Right kidney (tissue), 1 donor: ENCODE measurements at regions not wholly inside any gene's neighbourhood (a gene's known extent, or its start where the extent isn't known, plus 50 kb on each side); places are given as distances from the start of the nearest gene placed in this dataset.
A peak's percentile ranks its signal among the peaks of the same experiment; 100 is the strongest.

ENCODE experiments used
- DNase-seq: peaks from one replicate; pipeline ENCODE4 v3.0.0-alpha.2; 2016

GRCh38 chr9:78505546-78505945 lies 208.6 kb downstream of the PSAT1 start:
- DNase-seq = no peak

GRCh38 chr9:78507037-78507436 lies 210.1 kb downstream of the PSAT1 start:
- DNase-seq = no peak

GRCh38 chr9:78510035-78510434 lies 213.1 kb downstream of the PSAT1 start:
- no peak for DNase-seq

GRCh38 chr9:78515108-78515507 lies 218.2 kb downstream of the PSAT1 start:
- no peak for DNase-seq

- no peak for DNase-seq
These were observed 222.9 kb downstream of the PSAT1 start for GRCh38 chr9:78519786-78520185.

- DNase-seq = no peak
These were observed 224.8 kb downstream of the PSAT1 start for GRCh38 chr9:78521680-78522079.

GRCh38 chr9:78525986-78526560 lies 229.1 kb downstream of the PSAT1 start:
- DNase-seq = no peak

- DNase-seq = no peak
These were observed 236.6 kb downstream of the PSAT1 start for GRCh38 chr9:78533500-78533899.

GRCh38 chr9:78539188-78539587 lies 242.3 kb downstream of the PSAT1 start:
- DNase-seq = no peak

- DNase-seq = no peak
These were observed 243.0 kb downstream of the PSAT1 start for GRCh38 chr9:78539904-78540303.

GRCh38 chr9:78541868-78542443 lies 245.0 kb downstream of the PSAT1 start:
- no peak for DNase-seq

- peak; percentile 31 for DNase-seq
These were observed 245.7 kb downstream of the PSAT1 start for GRCh38 chr9:78542491-78543181.

GRCh38 chr9:78543353-78543752 lies 246.4 kb downstream of the PSAT1 start:
- DNase-seq = no peak

GRCh38 chr9:78544230-78544629 lies 247.3 kb downstream of the PSAT1 start:
- no peak for DNase-seq

- no peak for DNase-seq
These were observed 250.9 kb downstream of the PSAT1 start for GRCh38 chr9:78547831-78548230.

- DNase-seq = no peak
These were observed 251.7 kb downstream of the PSAT1 start for GRCh38 chr9:78548670-78549069.

GRCh38 chr9:78549711-78550110 lies 252.8 kb downstream of the PSAT1 start:
- no peak for DNase-seq

GRCh38 chr9:78552802-78553201 lies 255.9 kb downstream of the PSAT1 start:
- no peak for DNase-seq

- no peak for DNase-seq
These were observed 260.6 kb downstream of the PSAT1 start for GRCh38 chr9:78557540-78557939.

GRCh38 chr9:78559449-78559885 lies 262.5 kb downstream of the PSAT1 start:
- no peak for DNase-seq

GRCh38 chr9:78562021-78562420 lies 265.1 kb downstream of the PSAT1 start:
- DNase-seq = no peak

- no peak for DNase-seq
These were observed 266.3 kb downstream of the PSAT1 start for GRCh38 chr9:78563269-78563668.

- no peak for DNase-seq
These were observed 268.6 kb downstream of the PSAT1 start for GRCh38 chr9:78565481-78565880.

- no peak for DNase-seq
These were observed 269.6 kb downstream of the PSAT1 start for GRCh38 chr9:78566521-78566920.
